SK-N-MC (cell line): ENCODE measurements at regions not wholly inside any gene's neighbourhood (a gene's known extent, or its start where the extent isn't known, plus 50 kb on each side); places are given as distances from the start of the nearest gene placed in this dataset.

Experiments
- EZH2 ChIP-seq: fragments of 200-600 bp; sonication (generic); IDR thresholded peaks from one replicate; pipeline ENCODE4 v1.6.1; 2017; ENCODE audit warnings: antibody characterized with exemption
- POLR2AphosphoS5 ChIP-seq: IDR thresholded peaks from 2 replicates; pipeline ENCODE4 v1.6.1; 2012; ENCODE audit warnings: mild to moderate bottlenecking, low read depth, low read length, borderline replicate concordance

DNA sequence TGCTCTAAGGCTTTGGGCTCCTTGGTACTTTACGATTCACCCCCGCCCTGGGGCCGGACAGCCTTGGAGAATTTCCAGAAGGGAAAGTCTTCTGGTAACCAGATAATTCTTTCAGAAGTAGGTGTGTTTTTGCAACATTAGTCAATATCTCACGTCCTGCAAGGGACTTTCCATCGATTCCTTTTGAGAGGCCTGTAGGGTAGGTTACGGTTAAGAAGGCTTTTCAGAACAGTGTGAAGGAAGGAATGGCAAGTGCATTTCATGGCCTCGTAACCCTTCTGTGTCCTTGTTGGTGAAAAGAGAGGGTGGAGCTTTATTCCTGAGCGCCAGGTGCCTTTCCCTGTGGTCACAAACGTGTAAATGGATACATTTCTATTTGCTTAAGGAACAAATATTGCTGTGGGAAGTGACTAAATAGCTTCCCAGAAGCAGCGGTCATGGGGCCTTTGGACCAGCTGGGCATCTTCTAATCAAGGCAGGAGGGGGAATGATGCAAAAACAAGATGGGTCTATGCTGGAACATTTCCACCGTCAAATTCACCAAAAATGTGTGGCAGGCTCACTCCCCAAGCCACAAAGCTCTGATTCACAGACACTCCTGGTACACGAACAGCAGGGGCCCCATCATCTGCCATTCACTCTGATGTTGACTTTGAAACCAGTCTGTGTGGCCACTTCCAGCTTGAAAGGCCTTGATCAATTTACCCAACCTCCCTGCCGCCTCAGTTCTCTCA lies 99.2 kb downstream of the ANKRD10 start:
- no peak for TF ChIP-seq EZH2
- TF ChIP-seq POLR2AphosphoS5 = no peak
